Posterior cingulate gyrus (tissue), 11 donors: ENCODE measurements at regions not wholly inside any gene's neighbourhood (a gene's known extent, or its start where the extent isn't known, plus 50 kb on each side); places are given as distances from the start of the nearest gene placed in this dataset.

Experiments
- DNase-seq, 10 donors: peaks; one replicate each; pipeline versions ENCODE4 v3.0.0 to v3.0.0-alpha.2; 2020 to 2021; ENCODE audit warnings: mixed read lengths in 3 of 10
- intact Hi-C: fragments of 100-400 bp; cut with DNase I; formaldehyde crosslinking; loops from one replicate; pipeline ENCODE4 v1.15.1; 2023

DNA sequence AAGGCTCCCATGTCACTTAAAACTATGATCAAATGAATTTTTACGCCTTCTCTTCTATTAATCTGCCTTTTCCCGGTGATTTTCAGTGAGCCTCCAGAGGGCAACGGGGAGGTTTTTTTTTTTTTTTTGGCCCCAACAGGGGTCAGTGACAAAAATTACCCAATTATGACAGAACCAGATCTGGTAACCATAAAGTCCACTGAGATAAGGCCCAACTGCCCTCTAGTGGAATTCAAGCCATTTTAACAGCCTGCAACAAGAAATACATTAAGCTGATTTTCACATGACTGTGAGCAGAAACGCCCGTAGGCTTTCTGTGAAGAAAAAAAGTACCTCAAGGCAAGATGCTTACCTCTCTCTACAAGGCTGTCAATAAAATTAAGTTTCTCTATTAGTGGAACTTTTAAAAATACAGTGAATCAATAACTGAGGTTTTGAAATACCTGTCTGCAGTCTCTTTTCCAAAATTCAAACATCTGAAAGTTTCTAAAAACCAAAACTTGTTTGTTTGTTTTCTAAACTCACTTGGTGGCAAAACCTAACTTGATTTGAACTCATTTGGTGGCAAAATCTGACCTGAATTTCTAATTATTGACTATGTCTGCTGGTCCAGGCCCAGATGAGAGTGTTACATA is 49.7 kb upstream of the FST start:
- intact Hi-C loops, result no loop called here
- no peak for DNase-seq
